Right renal cortex interstitium (tissue), 3 donors: ENCODE measurements at regions not wholly inside any gene's neighbourhood (a gene's known extent, or its start where the extent isn't known, plus 50 kb on each side); places are given as distances from the start of the nearest gene placed in this dataset.

ENCODE experiments used
- DNase-seq, 3 donors: peaks; one replicate each; pipeline ENCODE4 v3.0.0-alpha.2; 2013; ENCODE audit warnings: low read depth in 3 of 3, low spot score in 2 of 3

DNA sequence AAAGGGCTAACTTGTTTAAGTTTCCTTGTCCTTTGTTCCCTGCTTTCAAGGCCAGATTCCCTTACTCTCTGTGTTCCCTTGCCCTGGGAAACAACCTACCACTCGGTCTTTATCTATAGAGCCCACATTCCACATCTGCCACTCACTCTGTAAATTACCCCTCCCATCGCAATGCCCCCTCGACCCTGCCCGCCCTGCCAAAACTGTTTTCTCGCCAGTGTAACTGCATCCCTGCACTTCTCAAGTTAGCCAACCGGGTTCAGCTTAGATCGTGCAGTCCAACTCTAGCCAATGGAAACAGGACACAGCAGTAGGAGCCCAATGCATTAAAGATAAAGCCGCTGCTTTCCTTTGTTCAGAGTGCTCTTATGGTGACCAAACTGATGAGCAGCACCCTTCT, 263.6 kb downstream of the TBL1XR1 start:
- DNase-seq, result no peak

GRCh38 chr3:176932433-176932832, 264.8 kb downstream of the TBL1XR1 start:
- DNase-seq, result no peak

DNA sequence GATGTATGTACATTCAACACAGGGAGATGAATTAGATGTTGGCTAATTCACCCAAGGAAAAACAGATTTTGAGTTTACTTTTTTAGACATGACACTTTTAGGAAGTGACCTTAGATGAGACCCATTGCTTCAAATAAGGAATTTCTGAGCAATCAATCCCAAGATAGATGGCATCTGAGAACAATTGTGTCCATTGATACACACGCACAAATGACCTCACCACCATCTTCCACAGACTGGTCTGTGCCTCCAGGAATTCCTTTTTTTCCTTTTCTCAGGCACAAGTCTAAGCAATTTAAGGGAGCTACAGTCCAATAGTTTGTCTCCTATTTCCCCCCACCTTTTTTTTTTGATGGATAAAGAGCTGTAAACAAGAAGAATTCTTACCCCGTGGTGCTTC, 265.3 kb downstream of the TBL1XR1 start:
- DNase-seq, result no peak

GRCh38 chr3:176930942-176931341, 266.3 kb downstream of the TBL1XR1 start:
- DNase-seq, result no peak

DNA sequence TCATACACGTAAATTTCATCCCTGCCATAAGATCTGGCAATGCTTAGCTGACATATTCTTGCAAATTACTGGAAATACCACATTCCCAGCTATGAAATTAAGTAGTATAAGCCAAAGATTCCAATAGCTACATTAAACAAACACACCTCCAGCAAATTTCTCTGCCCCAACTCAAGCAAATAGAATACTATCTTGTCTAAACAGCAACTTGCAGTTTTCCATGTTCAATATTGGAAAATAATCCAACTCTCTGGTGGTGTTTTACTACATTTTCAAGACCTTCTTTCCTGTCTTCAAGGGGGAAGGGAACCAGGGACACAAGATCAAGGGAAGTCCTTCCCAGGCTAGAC, 268.7 kb downstream of the TBL1XR1 start:
- DNase-seq, result no peak

DNA sequence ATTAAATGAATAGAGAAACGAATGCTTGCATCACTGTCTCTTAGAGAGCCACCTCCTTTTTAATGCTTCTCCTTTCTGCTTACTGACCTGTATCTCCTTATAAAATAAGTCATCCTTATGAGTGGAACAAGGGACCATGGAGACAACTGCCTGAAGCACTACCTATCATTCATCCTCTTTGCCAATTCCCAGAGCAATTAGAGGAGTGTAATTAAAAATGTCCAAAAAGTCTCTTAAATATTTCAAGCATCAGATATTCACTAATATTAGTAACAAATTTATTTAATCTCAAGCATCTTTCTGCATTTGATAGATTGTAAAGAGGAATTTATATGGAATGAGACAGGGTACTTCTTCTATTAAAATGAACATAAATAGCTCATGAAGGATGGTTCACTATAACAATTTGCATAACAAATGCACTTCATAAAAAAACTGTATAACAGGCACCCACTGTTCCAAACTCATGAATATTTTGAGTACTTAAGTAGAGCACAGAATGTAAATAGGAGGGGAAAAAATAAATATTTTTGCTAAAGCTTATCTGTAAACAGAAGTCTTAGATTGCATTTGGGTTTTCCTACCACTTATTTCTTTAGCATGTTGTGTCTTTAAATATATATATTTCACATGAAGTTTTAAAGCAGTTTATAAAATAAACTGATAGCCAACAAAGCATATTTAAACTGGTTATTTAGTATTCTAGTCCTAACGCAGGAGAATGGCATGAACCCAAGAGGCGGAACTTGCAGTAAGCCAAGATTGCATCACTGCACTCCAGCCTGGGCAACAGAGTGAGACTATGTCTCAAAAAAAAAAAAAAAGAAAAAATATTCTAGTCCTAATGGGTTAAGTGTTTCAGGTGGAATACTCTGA, 269.3 kb downstream of the TBL1XR1 start:
- no peak for DNase-seq

GRCh38 chr3:176927280-176927679, 270.0 kb downstream of the TBL1XR1 start:
- DNase-seq, result no peak

DNA sequence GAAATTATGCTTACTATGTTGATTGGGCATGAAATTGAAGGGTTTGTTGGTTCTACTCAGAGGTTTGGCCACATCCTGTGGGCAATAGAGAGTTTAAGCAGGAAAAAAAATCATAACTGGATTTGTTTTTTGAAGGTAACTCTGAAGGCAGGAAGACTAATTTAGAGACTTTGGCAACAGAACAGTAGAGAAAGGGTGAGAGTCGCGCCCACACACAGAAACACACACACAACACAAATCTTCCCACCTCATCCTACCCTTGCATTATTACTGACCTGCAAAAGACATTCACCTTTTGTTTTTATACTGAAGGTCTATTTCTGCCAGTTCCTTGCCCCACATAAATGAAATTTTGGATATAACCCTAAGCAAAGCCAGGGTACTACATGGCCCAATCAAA, 270.6 kb downstream of the TBL1XR1 start:
- no peak for DNase-seq

- no peak for DNase-seq
These were observed 271.2 kb downstream of the TBL1XR1 start for GRCh38 chr3:176926034-176926433.

- DNase-seq, result peak in 2 of 3 donors; percentile 21 to 53
These were observed 276.5 kb downstream of the TBL1XR1 start for GRCh38 chr3:176920766-176921160.

DNA sequence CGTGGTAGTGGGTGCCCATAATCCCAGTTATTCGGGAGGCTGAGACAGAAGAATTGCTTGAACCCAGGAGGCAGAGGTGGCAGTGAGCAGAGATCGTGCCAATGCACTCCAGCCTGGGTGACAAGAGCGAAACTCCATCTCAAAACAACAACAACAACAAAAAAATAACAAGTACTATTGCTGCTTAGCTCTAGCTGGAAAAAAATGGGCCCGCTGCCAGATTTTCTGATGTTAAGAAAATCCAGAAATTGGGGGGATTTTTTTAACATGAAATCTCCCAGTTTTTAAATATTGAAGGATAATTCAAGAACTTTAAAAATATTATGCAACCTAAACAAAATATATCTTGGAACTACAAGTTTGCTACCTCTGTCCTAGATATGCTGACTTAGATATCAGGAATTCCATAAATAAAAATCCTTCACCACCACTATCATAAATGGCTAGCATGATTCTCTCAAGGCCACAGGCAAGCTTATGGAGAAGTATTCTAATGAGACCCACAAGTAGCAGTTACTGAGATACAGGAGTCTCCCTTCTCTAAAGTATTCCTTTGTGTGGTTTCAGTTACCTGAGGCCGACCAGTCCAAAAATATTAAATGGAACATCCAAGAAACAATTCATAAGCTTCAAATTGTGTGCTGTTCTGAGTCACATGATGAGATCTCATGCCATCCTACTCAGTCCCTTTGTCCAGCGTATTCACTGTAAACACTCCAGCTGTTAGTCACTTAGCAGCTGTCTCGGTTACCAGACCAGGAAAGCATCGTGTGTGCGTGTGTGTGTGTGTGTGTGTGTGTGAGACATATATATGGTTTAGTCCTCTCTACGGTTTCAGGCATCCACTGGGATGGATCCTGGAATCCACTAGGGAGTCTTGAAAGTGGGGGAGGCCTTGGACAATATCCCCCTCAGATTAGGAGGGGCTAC, 277.2 kb downstream of the TBL1XR1 start:
- DNase-seq, result peak in 2 of 3 donors; percentile 40 to 46

GRCh38 chr3:176916777-176917176, 280.5 kb downstream of the TBL1XR1 start:
- no peak for DNase-seq

DNA sequence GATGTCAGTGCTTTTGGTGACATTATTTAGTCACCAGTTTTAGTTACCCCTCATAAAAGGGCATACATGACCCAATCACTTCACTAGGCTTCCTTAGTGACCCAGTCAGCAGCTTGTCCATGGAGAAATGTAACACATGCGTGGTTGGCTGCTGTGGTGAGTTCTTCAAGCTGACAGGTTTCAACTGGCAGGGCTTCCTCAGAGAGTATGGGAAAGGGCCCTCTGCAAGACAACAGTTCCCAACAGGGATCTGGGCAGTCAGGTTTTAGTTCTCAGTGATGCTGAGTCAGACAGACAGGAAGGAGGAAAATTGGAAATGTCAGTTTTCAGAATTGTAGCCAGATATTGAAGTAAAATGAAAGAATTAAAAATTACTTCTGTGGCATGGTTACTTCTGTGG, 282.5 kb downstream of the TBL1XR1 start:
- no peak for DNase-seq

DNA sequence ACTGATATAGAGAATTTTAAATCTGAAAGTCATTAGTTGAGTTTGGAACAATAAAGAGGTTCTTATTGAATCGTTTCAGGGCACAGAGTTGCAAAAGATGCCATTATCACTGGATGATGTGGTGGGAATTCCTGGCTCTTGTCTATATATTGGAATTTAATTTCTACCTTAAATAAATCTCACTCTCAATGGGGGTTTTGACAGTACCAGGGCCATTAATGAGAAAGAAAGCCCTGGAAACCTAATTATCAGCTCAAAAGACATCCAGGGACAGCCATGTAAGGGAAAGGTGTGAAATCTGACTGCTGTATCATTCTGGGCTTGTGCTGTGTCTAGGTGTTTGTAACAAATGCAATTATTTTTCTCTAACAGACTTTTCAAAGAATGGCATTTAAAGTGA, 285.7 kb downstream of the TBL1XR1 start:
- no peak for DNase-seq

DNA sequence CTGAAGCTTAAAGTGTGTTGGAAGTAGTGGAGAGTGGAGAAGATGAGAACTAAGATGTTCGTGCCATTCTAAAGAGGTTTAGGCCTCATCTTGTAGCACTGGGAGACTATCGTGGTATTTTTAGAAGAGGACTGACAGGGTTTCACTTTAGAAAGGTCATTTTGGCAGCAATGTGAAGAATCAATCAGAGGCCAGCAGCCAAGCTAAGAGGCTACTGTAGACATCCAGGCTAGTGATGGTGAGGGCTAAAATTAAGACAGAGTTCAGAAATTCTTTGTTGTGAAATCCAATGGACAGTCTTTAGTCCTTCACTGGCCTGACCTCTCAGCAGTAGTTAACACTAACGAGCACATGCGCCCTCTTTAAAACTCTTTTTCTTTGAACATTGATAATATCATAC, 288.2 kb downstream of the TBL1XR1 start:
- no peak for DNase-seq

DNA sequence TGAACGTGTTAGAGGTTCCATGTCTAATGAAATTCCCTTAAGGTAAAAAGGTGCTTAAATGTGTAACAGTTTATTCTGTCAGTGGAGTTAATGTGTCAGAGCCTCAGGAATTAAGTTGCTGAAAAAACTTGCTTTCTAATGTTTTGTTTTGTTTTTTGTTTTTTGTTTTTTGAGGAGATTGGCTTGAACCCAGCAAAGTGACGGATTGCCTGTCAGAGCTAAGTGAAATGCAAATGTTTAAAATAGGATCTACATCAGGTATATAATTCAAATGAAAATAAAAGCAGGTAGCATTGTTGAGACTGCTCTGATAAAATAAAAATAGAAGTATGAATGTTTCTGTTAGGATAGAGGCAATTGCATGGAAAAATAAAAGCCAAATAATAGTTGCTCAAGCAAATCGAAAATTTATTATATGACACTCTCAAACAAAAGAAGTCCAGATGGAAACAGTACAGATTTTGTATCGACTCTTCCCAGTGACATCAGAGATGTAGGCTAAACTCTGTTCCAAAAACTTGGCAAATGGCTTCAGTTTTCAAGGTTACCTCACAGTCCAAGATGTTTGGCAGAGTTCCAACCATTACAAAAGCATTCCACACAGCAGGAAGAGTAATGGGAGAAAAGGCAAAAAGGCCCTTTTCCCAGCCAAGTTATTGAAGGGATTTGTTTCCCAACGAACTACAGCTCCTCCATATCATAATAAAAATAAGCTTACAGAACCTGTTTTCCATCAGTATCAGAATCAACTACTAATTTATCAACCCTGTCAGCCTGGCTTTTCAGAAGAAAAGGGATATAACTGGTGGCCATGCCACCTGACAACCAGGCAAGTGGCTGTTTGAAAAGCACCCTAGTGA, 291.0 kb downstream of the TBL1XR1 start:
- peak in 2 of 3 donors; percentile 56 to 65 for DNase-seq

DNA sequence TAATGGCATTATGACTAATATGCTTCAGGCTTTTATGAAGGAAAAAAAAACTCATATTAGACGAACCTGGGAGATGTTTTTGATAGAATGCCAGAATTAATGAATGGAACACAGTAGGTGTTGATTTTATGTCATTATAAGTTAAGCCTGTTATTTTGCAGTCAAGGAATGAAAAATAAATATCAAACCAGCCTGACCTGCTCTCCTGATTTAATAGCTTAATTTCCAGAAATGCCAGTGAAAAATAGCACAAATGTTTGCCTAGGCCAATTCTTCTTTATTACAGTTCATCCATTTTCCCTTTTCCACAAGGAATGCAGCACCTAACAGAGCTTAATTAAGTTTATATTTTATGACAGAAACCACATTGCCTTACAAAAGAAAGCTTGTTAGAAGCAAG, 292.0 kb downstream of the TBL1XR1 start:
- no peak for DNase-seq

DNA sequence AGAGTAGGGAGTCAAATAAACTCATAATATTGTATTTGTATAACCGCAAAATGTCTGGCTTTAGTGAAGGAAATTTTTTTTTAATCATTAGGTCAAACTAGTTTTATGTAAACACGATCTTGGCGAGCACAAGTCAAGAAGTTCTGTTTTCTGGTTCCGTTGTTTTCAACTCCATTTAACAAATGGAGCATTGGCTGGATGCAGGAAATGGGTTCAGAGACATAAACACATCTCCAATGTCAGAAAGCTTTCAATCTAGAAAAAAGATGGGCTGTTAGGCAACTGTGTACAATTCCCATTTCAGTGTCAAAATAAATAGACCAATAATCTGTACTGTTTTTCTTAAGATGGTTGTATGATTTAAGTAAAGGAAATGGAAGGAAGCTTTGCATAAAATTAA, 292.8 kb downstream of the TBL1XR1 start:
- DNase-seq, result no peak

DNA sequence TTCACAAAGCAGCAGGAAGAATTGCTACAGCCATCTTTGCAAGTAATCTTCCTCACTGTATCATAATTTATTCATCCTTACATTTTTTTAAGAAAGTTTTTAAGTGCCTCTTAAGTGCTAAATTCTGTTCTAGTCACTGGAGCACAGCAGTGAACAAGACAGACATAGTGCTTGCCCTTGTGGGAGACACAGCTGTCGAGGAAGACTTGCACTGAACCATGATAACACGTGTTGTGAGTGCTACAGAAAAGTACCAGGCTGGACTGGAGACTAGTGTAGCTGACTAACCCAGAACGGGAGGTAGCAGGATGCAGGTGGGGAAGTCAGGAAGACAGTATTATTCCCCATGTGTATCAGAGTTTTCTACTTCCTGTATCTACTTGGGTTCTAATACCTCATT, 300.6 kb downstream of the TBL1XR1 start:
- DNase-seq, result no peak

- DNase-seq, result no peak
These were observed 301.1 kb downstream of the TBL1XR1 start for GRCh38 chr3:176896165-176896564.

- no peak for DNase-seq
These were observed 317.6 kb downstream of the TBL1XR1 start for GRCh38 chr3:176879710-176880109.
